Uterus (tissue), 3 donors: ENCODE measurements at regions not wholly inside any gene's neighbourhood (a gene's known extent, or its start where the extent isn't known, plus 50 kb on each side); places are given as distances from the start of the nearest gene placed in this dataset.

Source experiments
- DNase-seq, 2 donors: peaks; one replicate each; pipeline ENCODE4 v3.0.0-alpha.2; 2019 to 2020
- H3K27ac ChIP-seq, 2 donors: fragments of 200-600 bp; sonication (generic); 1 replicate in 1 of 2; 2 replicates in 1 of 2; pipeline ENCODE4 v1.5.1; 2016 to 2018
- H3K27me3 ChIP-seq, 2 donors: fragments of 200-600 bp; sonication (generic); one replicate each; pipeline ENCODE4 v1.5.1; 2018 to 2019; ENCODE audit warnings: control low read depth in 1 of 2
- H3K36me3 ChIP-seq, 2 donors: fragments of 200-600 bp; sonication (generic); one replicate each; pipeline ENCODE4 v1.5.1; 2019; ENCODE audit warnings: control low read depth in 1 of 2
- H3K4me1 ChIP-seq, 2 donors: fragments of 200-600 bp; sonication (generic); one replicate each; pipeline ENCODE4 v1.5.1; 2018 to 2019; ENCODE audit warnings: control low read depth in 1 of 2
- H3K4me3 ChIP-seq, 2 donors: fragments of 200-600 bp; sonication (generic); 1 replicate in 1 of 2; 2 replicates in 1 of 2; pipeline ENCODE4 v1.5.1; 2018 to 2019; ENCODE audit warnings: mild to moderate bottlenecking in 1 of 2
- H3K9me3 ChIP-seq, 2 donors: fragments of 200-600 bp; sonication (generic); one replicate each; pipeline ENCODE4 v1.5.1; 2019; ENCODE audit warnings: control low read depth in 1 of 2
- CTCF ChIP-seq, 4 experiments: fragments of 200-600 bp in 2 of 4; fragments of 450-650 bp in 2 of 4; sonication (generic) in 2 of 4; IDR thresholded peaks; one replicate each; pipeline ENCODE4 v1.5.1; 2016 to 2019; ENCODE audit warnings: antibody characterized with exemption in 4 of 4, mild to moderate bottlenecking in 2 of 4, moderate library complexity in 1 of 4
- POLR2A ChIP-seq, 2 donors: fragments of 450-650 bp; IDR thresholded peaks; one replicate each; pipeline ENCODE4 v1.6.1; 2016; ENCODE audit warnings: antibody characterized with exemption in 2 of 2, mild to moderate bottlenecking in 1 of 2, moderate library complexity in 1 of 2
- intact Hi-C: fragments of 100-400 bp; cut with DNase I; formaldehyde crosslinking; loops from one replicate; pipeline ENCODE4 v1.15.1; 2023; ENCODE audit warnings: low total_unique reads
- donor health status: DM: yes; HTN: yes; CAD: no.

GRCh38 chr2:234839285-234839684 lies 112.5 kb upstream of the SH3BP4 start:
- Histone ChIP-seq H3K27ac (no peak overlapping the region), H3K9me3 (no peaks in the 10 kb centered on the region), H3K4me1 (no peaks in the 10 kb centered on the region), H3K27me3 (no peaks in the 10 kb centered on the region), H3K4me3 (no peak overlapping the region), H3K36me3 (no peaks in the 10 kb centered on the region)
- TF ChIP-seq POLR2A (IDR thresholded peaks at IDR 0.05) (no peak), CTCF (IDR thresholded peaks at IDR 0.05) (no peak)
- intact Hi-C loops = no loop called here
- no peak for DNase-seq

GRCh38 chr2:234836271-234836670 lies 115.5 kb upstream of the SH3BP4 start:
- intact Hi-C loops = no loop called here
- Histone ChIP-seq H3K4me1 (no peaks in the 10 kb centered on the region), H3K27ac (no peak overlapping the region), H3K27me3 (no peaks in the 10 kb centered on the region), H3K9me3 (no peaks in the 10 kb centered on the region), H3K36me3 (no peaks in the 10 kb centered on the region), H3K4me3 (no peak overlapping the region)
- DNase-seq = no peak
- no peak for TF ChIP-seq CTCF (IDR thresholded peaks at IDR 0.05)
- no peak for TF ChIP-seq POLR2A (IDR thresholded peaks at IDR 0.05)

- no peak for DNase-seq
- Histone ChIP-seq H3K36me3 (no peaks in the 10 kb centered on the region), H3K27me3 (no peaks in the 10 kb centered on the region), H3K4me1 (no peaks in the 10 kb centered on the region), H3K4me3 (no peak overlapping the region), H3K9me3 (no peaks in the 10 kb centered on the region), H3K27ac (no peak overlapping the region)
- no peak for TF ChIP-seq CTCF (IDR thresholded peaks at IDR 0.05)
- TF ChIP-seq POLR2A (IDR thresholded peaks at IDR 0.05) = no peak
- intact Hi-C loops = no loop called here
These were observed 116.1 kb upstream of the SH3BP4 start for GRCh38 chr2:234835738-234836137.

GRCh38 chr2:234834228-234834923 lies 117.4 kb upstream of the SH3BP4 start:
- Histone ChIP-seq H3K27me3 (no peaks in the 10 kb centered on the region), H3K9me3 (no peaks in the 10 kb centered on the region), H3K27ac (no peak overlapping the region), H3K4me3 (no peak overlapping the region), H3K4me1 (no peaks in the 10 kb centered on the region), H3K36me3 (no peaks in the 10 kb centered on the region)
- TF ChIP-seq POLR2A (IDR thresholded peaks at IDR 0.05) (no peak), CTCF (IDR thresholded peaks at IDR 0.05) (no peak)
- intact Hi-C loops = no loop called here
- no peak for DNase-seq

GRCh38 chr2:234830853-234831252 lies 121.0 kb upstream of the SH3BP4 start:
- Histone ChIP-seq H3K27ac (no peak overlapping the region), H3K36me3 (no peaks in the 10 kb centered on the region), H3K4me3 (no peak overlapping the region), H3K27me3 (no peaks in the 10 kb centered on the region), H3K4me1 (no peaks in the 10 kb centered on the region), H3K9me3 (no peaks in the 10 kb centered on the region)
- intact Hi-C loops = no loop called here
- no peak for DNase-seq
- TF ChIP-seq CTCF (IDR thresholded peaks at IDR 0.05) (no peak), POLR2A (IDR thresholded peaks at IDR 0.05) (no peak)
